BJ (cell line): ENCODE measurements at regions not wholly inside any gene's neighbourhood (a gene's known extent, or its start where the extent isn't known, plus 50 kb on each side); places are given as distances from the start of the nearest gene placed in this dataset.

Experiments
- CTCF ChIA-PET: fragments of 350-600 bp; formaldehyde crosslinking; extraction: SDS; loops from one replicate; lab custom pipeline; 2021; ENCODE audit warnings: antibody characterized with exemption, inconsistent platforms; lab: Yijun Ruan, JAX
- POLR2A ChIA-PET: fragments of 300-600 bp; sonication (Branson Sonifier 250); formaldehyde crosslinking; extraction: SDS; loops from one replicate; lab custom pipeline; 2021; ENCODE audit warnings: antibody characterized with exemption; lab: Charles Lee
- DNase-seq: peaks from one replicate; pipeline ENCODE4 v3.0.0-alpha.2; 2011; ENCODE audit warnings: low read depth
- H3K27me3 ChIP-seq: 2 replicates; pipeline ENCODE4 v1.6.0; 2011; ENCODE audit warnings: low read length; ENCODE audit not compliant: control insufficient read depth, insufficient read depth
- H3K36me3 ChIP-seq: 2 replicates; pipeline ENCODE4 v1.5.1; 2011; ENCODE audit warnings: low read length; ENCODE audit not compliant: control insufficient read depth, insufficient read depth
- H3K4me3 ChIP-seq: 2 replicates; pipeline ENCODE4 v1.5.1; 2011; ENCODE audit warnings: low read depth, mild to moderate bottlenecking, control low read depth, low read length
- CTCF ChIP-seq: IDR thresholded peaks from 2 replicates; pipeline ENCODE4 v1.5.1; 2011; ENCODE audit warnings: low read depth, mild to moderate bottlenecking, control low read depth, inconsistent platforms, low read length, moderate library complexity; ENCODE audit not compliant: insufficient read depth

- H3K36me3 ChIP-seq, result peaks cover 9% of the 10 kb centered on the region; the same call in 1 of the 2 replicates
- H3K27me3 ChIP-seq, result no peaks in the 10 kb centered on the region
- CTCF ChIA-PET, result interaction anchor here (0.8 to 3.7 kb wide), 5 partner anchors 13 to 308 kb away, joined by 3 to 30 read pairs (median 3); no protein-coding TSS in a partner anchor
- H3K4me3 ChIP-seq, result peak overlapping the region; percentile 89
- DNase-seq, result no peak
- TF ChIP-seq CTCF, result no peak
- POLR2A ChIA-PET, result no interaction called here
These were observed 51.8 kb upstream of the H6PD start for GRCh38 chr1:9182784-9183257.

- ChIA-PET CTCF (interaction anchor here (0.8 to 1.3 kb wide), 2 partner anchors 13 to 255 kb away, joined by 3 read pairs; no protein-coding TSS in a partner anchor), POLR2A (no interaction called here)
- H3K4me3 ChIP-seq, result peak overlapping the region; percentile 89
- H3K27me3 ChIP-seq, result no peaks in the 10 kb centered on the region
- peaks cover 7% of the 10 kb centered on the region; the same call in 1 of the 2 replicates for H3K36me3 ChIP-seq
- TF ChIP-seq CTCF, result no peak
- DNase-seq, result no peak
These were observed 51.1 kb upstream of the H6PD start for GRCh38 chr1:9183441-9183840.

GRCh38 chr1:9183898-9184297 is 50.7 kb upstream of the H6PD start:
- POLR2A ChIA-PET, result no interaction called here
- Histone ChIP-seq H3K27me3 (no peaks in the 10 kb centered on the region), H3K4me3 (peak overlapping the region; percentile 89), H3K36me3 (peaks cover 2% of the 10 kb centered on the region; the same call in 1 of the 2 replicates)
- CTCF ChIA-PET, result interaction anchor here (1.3 kb wide), 1 partner anchor 254 kb away, joined by 3 read pairs; no protein-coding TSS in a partner anchor
- no peak for TF ChIP-seq CTCF
- DNase-seq, result no peak

- ChIA-PET CTCF (interaction anchor here (1.5 kb wide), 1 partner anchor 11 kb away, joined by 5 read pairs; no protein-coding TSS in a partner anchor), POLR2A (no interaction called here)
- Histone ChIP-seq H3K36me3 (peaks cover 1% of the 10 kb centered on the region; the same call in 1 of the 2 replicates), H3K27me3 (no peaks in the 10 kb centered on the region), H3K4me3 (no peak overlapping the region)
- DNase-seq, result no peak
- no peak for TF ChIP-seq CTCF
These were observed 49.8 kb upstream of the H6PD start for GRCh38 chr1:9184749-9185148.
